GM12875 (cell line): ENCODE measurements at regions not wholly inside any gene's neighbourhood (a gene's known extent, or its start where the extent isn't known, plus 50 kb on each side); places are given as distances from the start of the nearest gene placed in this dataset.
"Not testable (repeated sequence)": the region's sequence is repeated elsewhere in the genome, so short reads cannot be mapped to it uniquely, and the experiment has no call there.

Source experiments
- H3K4me3 ChIP-seq: one replicate; pipeline ENCODE4 v1.5.1; 2011; ENCODE audit warnings: low read depth, low read length, control low read depth
- TF ChIP-seq, protein P1 (sequence below): IDR thresholded peaks from 2 replicates; pipeline ENCODE4 v1.5.1; 2011; ENCODE audit warnings: low read depth, mild to moderate bottlenecking, control low read depth, inconsistent platforms, low read length, moderate library complexity, borderline replicate concordance; ENCODE audit not compliant: insufficient read depth

DNA sequence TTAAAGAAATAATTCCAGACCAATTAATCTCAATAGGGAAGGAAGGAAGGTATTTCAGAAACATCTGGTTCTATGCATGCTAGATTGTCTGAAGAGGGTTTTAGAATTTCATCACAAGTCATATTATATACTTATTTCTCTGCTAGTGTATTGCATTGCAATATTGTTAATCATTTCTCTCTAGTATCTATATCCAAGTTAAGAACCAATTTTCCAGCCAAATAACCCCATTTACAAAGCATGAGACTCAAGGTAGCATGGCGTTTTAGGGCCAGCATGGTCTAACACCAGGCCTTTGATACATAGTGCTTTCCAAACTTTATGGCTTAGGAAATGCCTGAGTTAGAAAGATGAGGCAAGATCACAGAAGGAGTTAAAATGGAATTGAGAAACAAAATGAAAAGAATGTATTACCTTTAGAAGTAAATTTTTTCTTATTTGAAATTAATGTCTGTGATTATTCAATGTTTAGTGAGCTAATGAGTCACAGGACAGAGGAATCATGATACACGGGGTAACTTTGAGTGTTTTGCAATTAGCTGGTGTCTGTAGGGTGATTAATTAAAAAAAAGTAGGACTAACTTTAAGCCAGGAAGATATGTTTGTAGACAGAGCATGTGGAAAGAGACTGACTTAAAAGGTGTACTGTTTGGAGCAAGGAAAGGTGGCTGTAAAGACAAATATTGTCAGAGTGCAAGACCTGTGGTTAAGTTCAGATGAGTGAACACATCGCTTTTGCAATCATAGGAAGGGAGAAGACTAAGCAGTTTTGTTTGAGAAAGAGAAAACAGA lies 1006.2 kb upstream of the CITED2 start:
- TF ChIP-seq, protein P1, sequence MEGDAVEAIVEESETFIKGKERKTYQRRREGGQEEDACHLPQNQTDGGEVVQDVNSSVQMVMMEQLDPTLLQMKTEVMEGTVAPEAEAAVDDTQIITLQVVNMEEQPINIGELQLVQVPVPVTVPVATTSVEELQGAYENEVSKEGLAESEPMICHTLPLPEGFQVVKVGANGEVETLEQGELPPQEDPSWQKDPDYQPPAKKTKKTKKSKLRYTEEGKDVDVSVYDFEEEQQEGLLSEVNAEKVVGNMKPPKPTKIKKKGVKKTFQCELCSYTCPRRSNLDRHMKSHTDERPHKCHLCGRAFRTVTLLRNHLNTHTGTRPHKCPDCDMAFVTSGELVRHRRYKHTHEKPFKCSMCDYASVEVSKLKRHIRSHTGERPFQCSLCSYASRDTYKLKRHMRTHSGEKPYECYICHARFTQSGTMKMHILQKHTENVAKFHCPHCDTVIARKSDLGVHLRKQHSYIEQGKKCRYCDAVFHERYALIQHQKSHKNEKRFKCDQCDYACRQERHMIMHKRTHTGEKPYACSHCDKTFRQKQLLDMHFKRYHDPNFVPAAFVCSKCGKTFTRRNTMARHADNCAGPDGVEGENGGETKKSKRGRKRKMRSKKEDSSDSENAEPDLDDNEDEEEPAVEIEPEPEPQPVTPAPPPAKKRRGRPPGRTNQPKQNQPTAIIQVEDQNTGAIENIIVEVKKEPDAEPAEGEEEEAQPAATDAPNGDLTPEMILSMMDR: no peak
- no peak overlapping the region for H3K4me3 ChIP-seq

DNA sequence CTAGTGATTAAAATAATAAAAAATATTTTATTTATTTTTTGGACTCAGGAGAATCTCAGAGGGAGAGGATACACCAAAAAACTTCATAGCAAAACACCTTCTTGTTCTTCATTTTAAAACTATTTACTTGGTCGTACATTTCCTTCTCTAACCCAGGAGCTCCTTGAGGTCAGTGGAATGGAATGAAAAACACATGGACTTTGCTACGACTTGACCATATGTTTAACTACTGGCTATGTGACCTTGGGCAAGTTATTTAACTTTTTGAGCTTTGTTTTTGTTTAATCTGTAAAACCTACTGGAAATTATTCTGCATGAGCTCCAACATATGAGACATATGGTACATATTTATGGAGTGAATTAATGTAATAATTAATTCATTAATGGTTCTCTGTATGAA lies 1005.5 kb upstream of the CITED2 start:
- TF ChIP-seq, protein P1: no peak
- no peak overlapping the region for H3K4me3 ChIP-seq

DNA sequence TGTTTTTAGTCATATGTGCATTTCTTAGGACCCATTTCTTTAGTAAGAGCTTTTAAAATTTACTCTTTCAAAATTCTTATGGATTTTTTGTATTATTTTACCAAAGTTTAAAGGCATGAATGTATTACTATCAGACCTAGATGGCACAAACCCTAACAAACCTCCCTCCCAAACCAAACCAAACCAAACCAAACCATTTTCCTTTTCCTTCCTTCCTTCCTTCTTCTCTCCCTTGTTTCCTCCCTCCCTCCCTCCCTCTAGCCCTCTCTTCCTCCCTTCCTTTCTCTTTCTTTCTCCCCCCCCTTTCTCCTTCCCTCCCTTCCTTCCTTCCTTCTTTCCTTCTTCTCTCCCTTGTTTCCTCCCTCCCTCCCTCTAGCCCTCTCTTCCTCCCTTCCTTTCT lies 1001.8 kb upstream of the CITED2 start:
- H3K4me3 ChIP-seq: no peak overlapping the region
- TF ChIP-seq, protein P1: no peak

DNA sequence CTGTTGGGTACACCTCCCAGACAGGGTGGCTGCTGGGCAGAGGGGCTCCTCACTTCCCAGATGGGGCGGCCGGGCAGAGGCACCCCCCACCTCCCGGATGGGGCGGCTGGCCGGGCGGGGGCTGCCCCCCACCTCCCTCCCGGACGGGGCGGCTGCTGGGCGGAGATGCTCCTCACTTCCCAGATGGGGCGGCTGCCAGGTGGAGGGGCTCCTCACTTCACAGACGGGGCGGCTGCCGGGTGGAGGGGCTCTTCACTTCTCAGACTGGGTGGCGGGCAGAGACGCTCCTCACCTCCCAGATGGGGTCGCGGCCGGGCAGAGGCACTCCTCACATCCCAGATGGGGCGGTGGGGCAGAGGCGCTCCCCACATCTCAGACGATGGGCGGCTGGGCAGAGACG lies 999.3 kb upstream of the CITED2 start:
- not testable (repeated sequence) for H3K4me3 ChIP-seq

DNA sequence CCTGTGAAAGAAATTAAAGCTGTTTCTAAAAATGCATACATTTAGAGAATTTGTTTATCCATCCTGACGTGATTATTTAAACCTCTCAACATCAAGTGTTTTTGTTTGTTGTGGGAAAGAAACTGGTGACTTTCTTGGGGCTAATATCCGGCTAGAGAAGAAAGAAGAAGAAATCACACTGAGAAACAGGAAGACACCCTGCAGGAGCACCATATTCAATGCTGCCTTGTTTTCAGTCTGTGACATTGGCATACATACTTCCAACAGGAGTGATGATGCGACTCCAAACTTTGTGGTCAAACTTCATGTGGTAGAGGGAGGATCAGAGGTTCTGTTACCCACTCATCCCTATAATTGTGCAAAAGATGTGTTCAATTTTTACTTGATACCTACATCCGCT lies 997.6 kb upstream of the CITED2 start:
- TF ChIP-seq, protein P1: no peak
- H3K4me3 ChIP-seq: no peak overlapping the region

DNA sequence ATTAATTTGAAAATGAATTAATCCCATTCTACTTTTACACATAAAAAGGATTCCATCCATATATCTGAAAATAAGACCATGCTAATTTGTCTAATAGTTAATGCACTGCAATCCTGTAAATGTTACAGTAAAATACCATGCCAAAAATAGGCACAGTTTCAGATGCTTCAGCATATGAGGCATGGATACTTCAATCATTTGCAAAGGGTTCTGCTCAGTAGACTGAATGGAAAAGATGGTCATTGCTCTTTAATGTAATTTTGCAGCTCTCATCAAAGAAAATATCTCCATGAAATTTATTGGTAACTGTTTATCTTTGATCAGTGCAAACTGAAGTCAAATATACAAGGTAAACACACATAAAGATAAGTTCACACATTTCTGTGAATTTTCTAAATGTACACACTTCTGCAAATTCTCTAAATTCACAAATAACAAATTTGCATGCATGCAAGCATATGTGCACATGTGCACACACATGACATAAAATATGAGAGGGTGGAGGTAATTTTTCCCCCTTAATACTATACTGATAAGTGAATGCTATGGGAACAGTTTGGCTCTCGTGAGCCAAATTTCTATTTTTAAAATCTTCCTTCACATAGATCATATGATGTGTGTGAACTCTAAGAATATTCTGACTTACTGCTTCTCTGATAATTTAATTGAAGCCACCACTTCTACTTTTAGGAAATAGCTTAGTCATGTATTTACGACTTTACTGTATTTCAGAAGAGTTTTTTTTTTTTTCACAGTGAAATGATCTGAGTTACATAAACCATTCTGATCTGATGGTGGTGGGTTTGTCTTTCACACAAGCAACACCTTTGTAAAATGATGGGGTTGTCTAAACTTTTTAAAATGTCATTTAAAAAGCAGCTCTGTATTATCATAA lies 996.8 kb upstream of the CITED2 start:
- TF ChIP-seq, protein P1: no peak
- H3K4me3 ChIP-seq: no peak overlapping the region

DNA sequence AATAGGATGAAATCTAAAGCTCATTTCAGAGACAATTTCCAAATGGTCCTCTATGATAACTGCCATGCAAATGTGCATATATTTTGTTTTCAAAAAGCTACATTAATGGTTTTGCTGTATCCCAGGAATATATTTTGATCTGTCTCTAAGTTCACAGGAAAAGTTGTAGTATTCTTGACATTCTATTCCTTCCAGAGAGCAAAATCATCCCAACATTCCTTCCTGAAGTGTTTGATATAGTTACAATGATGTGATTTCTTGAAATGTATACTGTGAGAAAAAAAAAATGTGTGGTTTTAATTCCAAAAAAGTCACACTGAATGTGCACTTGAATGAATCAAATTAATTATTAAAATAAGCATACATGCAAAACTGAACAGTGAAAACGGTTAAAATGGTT lies 996.0 kb upstream of the CITED2 start:
- no peak overlapping the region for H3K4me3 ChIP-seq
- TF ChIP-seq, protein P1: no peak
